Activated naive CD8-positive, alpha-beta T cell treated with anti-CD3 and anti-CD28 coated beads for 36 hours (primary cell): ENCODE measurements at regions not wholly inside any gene's neighbourhood (a gene's known extent, or its start where the extent isn't known, plus 50 kb on each side); places are given as distances from the start of the nearest gene placed in this dataset.

Source experiments
- DNase-seq: peaks from one replicate; pipeline ENCODE4 v3.0.0; 2021
- H3K27ac Mint-ChIP-seq: one replicate; pipeline ENCODE4 v1.8.0; 2022; ENCODE audit warnings: mild to moderate bottlenecking, moderate library complexity, mixed read lengths
- H3K27me3 Mint-ChIP-seq: one replicate; pipeline ENCODE4 v1.8.0; 2022; ENCODE audit warnings: mild to moderate bottlenecking, mixed read lengths
- H3K36me3 Mint-ChIP-seq: one replicate; pipeline ENCODE4 v1.8.0; 2021; ENCODE audit warnings: mild to moderate bottlenecking, mixed read lengths
- H3K4me1 Mint-ChIP-seq: one replicate; pipeline ENCODE4 v1.8.0; 2021; ENCODE audit warnings: mixed read lengths
- H3K4me3 Mint-ChIP-seq: one replicate; pipeline ENCODE4 v1.8.0; 2022; ENCODE audit warnings: mild to moderate bottlenecking, moderate library complexity, mixed read lengths
- H3K9me3 Mint-ChIP-seq: one replicate; pipeline ENCODE4 v1.8.0; 2022; ENCODE audit warnings: mixed read lengths

- peaks cover 44% of the 10 kb centered on the region for H3K27me3 Mint-ChIP-seq
- no peak overlapping the region for H3K27ac Mint-ChIP-seq
- H3K4me1 Mint-ChIP-seq, result no peaks in the 10 kb centered on the region
- H3K9me3 Mint-ChIP-seq, result no peaks in the 10 kb centered on the region
- H3K36me3 Mint-ChIP-seq, result no peaks in the 10 kb centered on the region
- DNase-seq, result no peak
- no peak overlapping the region for H3K4me3 Mint-ChIP-seq
These were observed 82.9 kb upstream of the POU3F1 start for GRCh38 chr1:38129473-38129872.

- no peak overlapping the region for H3K4me3 Mint-ChIP-seq
- no peak for DNase-seq
- H3K4me1 Mint-ChIP-seq, result no peaks in the 10 kb centered on the region
- H3K9me3 Mint-ChIP-seq, result no peaks in the 10 kb centered on the region
- no peak overlapping the region for H3K27ac Mint-ChIP-seq
- H3K27me3 Mint-ChIP-seq, result peaks cover 39% of the 10 kb centered on the region
- no peaks in the 10 kb centered on the region for H3K36me3 Mint-ChIP-seq
These were observed 82.4 kb upstream of the POU3F1 start for GRCh38 chr1:38128926-38129453.

GRCh38 chr1:38128511-38128910 lies 81.9 kb upstream of the POU3F1 start:
- DNase-seq, result no peak
- Mint-ChIP-seq H3K36me3 (no peaks in the 10 kb centered on the region), H3K27ac (no peak overlapping the region), H3K9me3 (no peaks in the 10 kb centered on the region), H3K4me1 (no peaks in the 10 kb centered on the region), H3K4me3 (no peak overlapping the region), H3K27me3 (peaks cover 35% of the 10 kb centered on the region)

GRCh38 chr1:38127428-38127827 lies 80.8 kb upstream of the POU3F1 start:
- Mint-ChIP-seq H3K9me3 (no peaks in the 10 kb centered on the region), H3K4me1 (no peaks in the 10 kb centered on the region), H3K27me3 (peaks cover 25% of the 10 kb centered on the region), H3K36me3 (no peaks in the 10 kb centered on the region), H3K27ac (no peak overlapping the region), H3K4me3 (no peak overlapping the region)
- no peak for DNase-seq

- Mint-ChIP-seq H3K27me3 (peaks cover 21% of the 10 kb centered on the region), H3K4me3 (no peak overlapping the region), H3K27ac (no peak overlapping the region), H3K36me3 (no peaks in the 10 kb centered on the region), H3K4me1 (no peaks in the 10 kb centered on the region), H3K9me3 (no peaks in the 10 kb centered on the region)
- DNase-seq, result no peak
These were observed 80.4 kb upstream of the POU3F1 start for GRCh38 chr1:38126970-38127369.

- DNase-seq, result no peak
- H3K36me3 Mint-ChIP-seq, result no peaks in the 10 kb centered on the region
- peaks cover 15% of the 10 kb centered on the region for H3K27me3 Mint-ChIP-seq
- H3K27ac Mint-ChIP-seq, result no peak overlapping the region
- no peaks in the 10 kb centered on the region for H3K9me3 Mint-ChIP-seq
- no peak overlapping the region for H3K4me3 Mint-ChIP-seq
- no peaks in the 10 kb centered on the region for H3K4me1 Mint-ChIP-seq
These were observed 79.4 kb upstream of the POU3F1 start for GRCh38 chr1:38125837-38126520.

- no peak overlapping the region for H3K27ac Mint-ChIP-seq
- H3K27me3 Mint-ChIP-seq, result peaks cover 11% of the 10 kb centered on the region
- no peaks in the 10 kb centered on the region for H3K36me3 Mint-ChIP-seq
- DNase-seq, result no peak
- no peaks in the 10 kb centered on the region for H3K9me3 Mint-ChIP-seq
- no peak overlapping the region for H3K4me3 Mint-ChIP-seq
- H3K4me1 Mint-ChIP-seq, result no peaks in the 10 kb centered on the region
These were observed 78.4 kb upstream of the POU3F1 start for GRCh38 chr1:38125016-38125415.

- Mint-ChIP-seq H3K9me3 (no peaks in the 10 kb centered on the region), H3K27ac (no peak overlapping the region), H3K36me3 (no peaks in the 10 kb centered on the region), H3K27me3 (peaks cover 7% of the 10 kb centered on the region), H3K4me3 (no peak overlapping the region), H3K4me1 (no peaks in the 10 kb centered on the region)
- no peak for DNase-seq
These were observed 77.0 kb upstream of the POU3F1 start for GRCh38 chr1:38123356-38124135.

GRCh38 chr1:38121231-38121680 lies 74.7 kb upstream of the POU3F1 start:
- no peaks in the 10 kb centered on the region for H3K4me1 Mint-ChIP-seq
- DNase-seq, result no peak
- H3K27me3 Mint-ChIP-seq, result no peaks in the 10 kb centered on the region
- H3K36me3 Mint-ChIP-seq, result no peaks in the 10 kb centered on the region
- no peak overlapping the region for H3K27ac Mint-ChIP-seq
- H3K9me3 Mint-ChIP-seq, result no peaks in the 10 kb centered on the region
- no peak overlapping the region for H3K4me3 Mint-ChIP-seq

- H3K4me3 Mint-ChIP-seq, result no peak overlapping the region
- H3K4me1 Mint-ChIP-seq, result no peaks in the 10 kb centered on the region
- no peaks in the 10 kb centered on the region for H3K9me3 Mint-ChIP-seq
- H3K36me3 Mint-ChIP-seq, result no peaks in the 10 kb centered on the region
- no peaks in the 10 kb centered on the region for H3K27me3 Mint-ChIP-seq
- DNase-seq, result no peak
- no peak overlapping the region for H3K27ac Mint-ChIP-seq
These were observed 74.1 kb upstream of the POU3F1 start for GRCh38 chr1:38120552-38121230.

- H3K4me3 Mint-ChIP-seq, result no peak overlapping the region
- H3K27me3 Mint-ChIP-seq, result no peaks in the 10 kb centered on the region
- H3K4me1 Mint-ChIP-seq, result no peaks in the 10 kb centered on the region
- DNase-seq, result no peak
- H3K27ac Mint-ChIP-seq, result no peak overlapping the region
- H3K36me3 Mint-ChIP-seq, result no peaks in the 10 kb centered on the region
- H3K9me3 Mint-ChIP-seq, result no peaks in the 10 kb centered on the region
These were observed 72.4 kb upstream of the POU3F1 start for GRCh38 chr1:38118976-38119375.

- Mint-ChIP-seq H3K4me1 (no peaks in the 10 kb centered on the region), H3K27me3 (no peaks in the 10 kb centered on the region), H3K4me3 (no peak overlapping the region), H3K27ac (no peak overlapping the region), H3K9me3 (no peaks in the 10 kb centered on the region), H3K36me3 (no peaks in the 10 kb centered on the region)
- no peak for DNase-seq
These were observed 70.9 kb upstream of the POU3F1 start for GRCh38 chr1:38117444-38117887.

- Mint-ChIP-seq H3K4me1 (no peaks in the 10 kb centered on the region), H3K9me3 (no peaks in the 10 kb centered on the region), H3K4me3 (no peak overlapping the region), H3K27me3 (no peaks in the 10 kb centered on the region), H3K36me3 (no peaks in the 10 kb centered on the region), H3K27ac (no peak overlapping the region)
- no peak for DNase-seq
These were observed 69.1 kb upstream of the POU3F1 start for GRCh38 chr1:38115682-38116202.

- no peak for DNase-seq
- no peaks in the 10 kb centered on the region for H3K4me1 Mint-ChIP-seq
- no peaks in the 10 kb centered on the region for H3K36me3 Mint-ChIP-seq
- no peak overlapping the region for H3K4me3 Mint-ChIP-seq
- H3K27me3 Mint-ChIP-seq, result peaks cover 2% of the 10 kb centered on the region
- H3K9me3 Mint-ChIP-seq, result no peaks in the 10 kb centered on the region
- no peak overlapping the region for H3K27ac Mint-ChIP-seq
These were observed 68.6 kb upstream of the POU3F1 start for GRCh38 chr1:38115226-38115625.
